Gastrocnemius medialis (tissue), 4 donors: ENCODE measurements at regions not wholly inside any gene's neighbourhood (a gene's known extent, or its start where the extent isn't known, plus 50 kb on each side); places are given as distances from the start of the nearest gene placed in this dataset.

ENCODE experiments used
- POLR2A ChIP-seq, 2 donors: fragments of 450-650 bp; IDR thresholded peaks; one replicate each; pipeline ENCODE4 v1.6.1; 2017; ENCODE audit warnings: antibody characterized with exemption in 2 of 2, mild to moderate bottlenecking in 2 of 2, moderate library complexity in 2 of 2
- TF ChIP-seq, protein P1 (sequence below), 5 experiments: fragments of 450-650 bp in 3 of 5; fragments of 200-600 bp in 2 of 5; sonication (generic) in 2 of 5; IDR thresholded peaks in 4 of 5; conservative IDR thresholded peaks in 1 of 5; 1 replicate in 4 of 5; 2 replicates in 1 of 5; pipeline ENCODE4 v1.5.1; 2016 to 2019; ENCODE audit warnings: antibody characterized with exemption in 5 of 5, mild to moderate bottlenecking in 3 of 5, moderate library complexity in 3 of 5

DNA sequence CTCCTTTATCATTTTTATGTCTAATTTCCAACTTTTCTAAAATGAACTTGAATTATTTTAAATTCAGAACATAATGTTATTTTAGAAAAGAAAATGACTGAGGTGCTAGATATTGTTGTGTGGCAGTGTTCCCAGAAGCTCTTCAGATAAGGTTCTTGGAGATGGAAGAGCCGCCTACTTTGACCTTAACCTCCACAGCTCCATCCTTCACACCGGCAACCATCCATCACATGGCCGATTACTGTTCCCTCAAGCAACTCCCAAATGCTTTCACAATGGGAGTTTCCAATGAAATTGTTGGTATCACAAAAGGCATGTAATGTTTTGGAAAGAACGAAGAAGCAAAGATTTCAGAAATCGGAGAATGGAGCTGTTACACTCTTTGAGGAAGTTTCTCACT, 193.9 kb upstream of the SALL3 start:
- TF ChIP-seq, protein P1, sequence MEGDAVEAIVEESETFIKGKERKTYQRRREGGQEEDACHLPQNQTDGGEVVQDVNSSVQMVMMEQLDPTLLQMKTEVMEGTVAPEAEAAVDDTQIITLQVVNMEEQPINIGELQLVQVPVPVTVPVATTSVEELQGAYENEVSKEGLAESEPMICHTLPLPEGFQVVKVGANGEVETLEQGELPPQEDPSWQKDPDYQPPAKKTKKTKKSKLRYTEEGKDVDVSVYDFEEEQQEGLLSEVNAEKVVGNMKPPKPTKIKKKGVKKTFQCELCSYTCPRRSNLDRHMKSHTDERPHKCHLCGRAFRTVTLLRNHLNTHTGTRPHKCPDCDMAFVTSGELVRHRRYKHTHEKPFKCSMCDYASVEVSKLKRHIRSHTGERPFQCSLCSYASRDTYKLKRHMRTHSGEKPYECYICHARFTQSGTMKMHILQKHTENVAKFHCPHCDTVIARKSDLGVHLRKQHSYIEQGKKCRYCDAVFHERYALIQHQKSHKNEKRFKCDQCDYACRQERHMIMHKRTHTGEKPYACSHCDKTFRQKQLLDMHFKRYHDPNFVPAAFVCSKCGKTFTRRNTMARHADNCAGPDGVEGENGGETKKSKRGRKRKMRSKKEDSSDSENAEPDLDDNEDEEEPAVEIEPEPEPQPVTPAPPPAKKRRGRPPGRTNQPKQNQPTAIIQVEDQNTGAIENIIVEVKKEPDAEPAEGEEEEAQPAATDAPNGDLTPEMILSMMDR (IDR thresholded peaks at IDR 0.05 in 4 of 5, conservative IDR thresholded peaks at IDR 0.05 in 1 of 5) = no peak
- no peak for TF ChIP-seq POLR2A (IDR thresholded peaks at IDR 0.05)
